Thyroid gland (tissue), 4 donors: ENCODE measurements at regions not wholly inside any gene's neighbourhood (a gene's known extent, or its start where the extent isn't known, plus 50 kb on each side); places are given as distances from the start of the nearest gene placed in this dataset.

Experiments
- DNase-seq, 2 donors: peaks; one replicate each; pipeline ENCODE4 v3.0.0-alpha.2; 2019
- H3K27ac ChIP-seq, 3 donors: fragments of 200-600 bp; sonication (generic); 1 replicate in 2 of 3; 2 replicates in 1 of 3; pipeline ENCODE4 v1.5.1; 2016 to 2019; ENCODE audit warnings: mild to moderate bottlenecking in 1 of 3, moderate library complexity in 1 of 3
- H3K27me3 ChIP-seq: fragments of 200-600 bp; sonication (generic); one replicate; pipeline ENCODE4 v1.5.1; 2019
- H3K36me3 ChIP-seq, 2 donors: fragments of 200-600 bp; sonication (generic); one replicate each; pipeline ENCODE4 v1.5.1; 2016 to 2019
- H3K4me1 ChIP-seq, 2 donors: fragments of 200-600 bp; sonication (generic); one replicate each; pipeline ENCODE4 v1.5.1; 2017 to 2019
- H3K4me3 ChIP-seq, 3 donors: fragments of 200-600 bp; sonication (generic); replicated peaks in 1 of 3; 1 replicate in 2 of 3; 2 replicates in 1 of 3; pipeline ENCODE4 v1.5.1; 2016; ENCODE audit warnings: mild to moderate bottlenecking in 1 of 3
- H3K9me3 ChIP-seq: fragments of 200-600 bp; sonication (generic); one replicate; pipeline ENCODE4 v1.5.1; 2017
- POLR2A ChIP-seq, 2 donors: fragments of 450-650 bp; IDR thresholded peaks; one replicate each; pipeline ENCODE4 v1.6.1; 2017; ENCODE audit warnings: antibody characterized with exemption in 2 of 2, mild to moderate bottlenecking in 2 of 2, moderate library complexity in 1 of 2
- WGBS, 2 donors: methylation state at CpG; one replicate each; pipeline ENCODE4 v1.1.5; 2017; 5-methylcytosine and 5-hydroxymethylcytosine counted together
- intact Hi-C: fragments of 100-400 bp; cut with DNase I; formaldehyde crosslinking; loops from one replicate; pipeline ENCODE4 v1.15.1; 2023
- TF ChIP-seq, protein P1 (sequence below), 6 experiments: fragments of 200-600 bp in 3 of 6; fragments of 450-650 bp in 3 of 6; sonication (generic) in 3 of 6; IDR thresholded peaks; one replicate each; pipeline ENCODE4 v1.5.1; 2016 to 2019; ENCODE audit warnings: antibody characterized with exemption in 6 of 6, mild to moderate bottlenecking in 2 of 6, inconsistent platforms in 1 of 6, moderate library complexity in 1 of 6

DNA sequence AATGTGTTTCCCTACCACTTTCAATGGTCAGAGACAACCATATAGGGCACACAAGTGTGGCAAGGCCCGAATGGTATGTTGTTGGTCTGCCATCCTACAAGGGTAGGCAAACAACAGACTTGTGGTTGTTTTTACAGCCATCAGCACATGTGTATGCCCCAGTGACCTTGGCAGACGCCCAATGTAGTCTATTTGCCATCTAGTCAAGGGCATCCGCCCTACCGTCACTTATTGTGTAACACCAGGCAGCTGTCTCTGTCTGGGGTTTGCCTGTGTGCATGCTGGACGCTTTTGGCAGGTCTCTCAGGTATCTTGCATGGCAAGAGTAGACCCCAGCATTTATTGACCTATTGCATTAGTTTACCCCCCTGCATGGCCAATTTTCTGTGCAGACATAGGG, 1145.5 kb upstream of the POU3F4 start:
- intact Hi-C loops, result no loop called here
- TF ChIP-seq POLR2A (IDR thresholded peaks at IDR 0.05), result no peak
- TF ChIP-seq, protein P1, sequence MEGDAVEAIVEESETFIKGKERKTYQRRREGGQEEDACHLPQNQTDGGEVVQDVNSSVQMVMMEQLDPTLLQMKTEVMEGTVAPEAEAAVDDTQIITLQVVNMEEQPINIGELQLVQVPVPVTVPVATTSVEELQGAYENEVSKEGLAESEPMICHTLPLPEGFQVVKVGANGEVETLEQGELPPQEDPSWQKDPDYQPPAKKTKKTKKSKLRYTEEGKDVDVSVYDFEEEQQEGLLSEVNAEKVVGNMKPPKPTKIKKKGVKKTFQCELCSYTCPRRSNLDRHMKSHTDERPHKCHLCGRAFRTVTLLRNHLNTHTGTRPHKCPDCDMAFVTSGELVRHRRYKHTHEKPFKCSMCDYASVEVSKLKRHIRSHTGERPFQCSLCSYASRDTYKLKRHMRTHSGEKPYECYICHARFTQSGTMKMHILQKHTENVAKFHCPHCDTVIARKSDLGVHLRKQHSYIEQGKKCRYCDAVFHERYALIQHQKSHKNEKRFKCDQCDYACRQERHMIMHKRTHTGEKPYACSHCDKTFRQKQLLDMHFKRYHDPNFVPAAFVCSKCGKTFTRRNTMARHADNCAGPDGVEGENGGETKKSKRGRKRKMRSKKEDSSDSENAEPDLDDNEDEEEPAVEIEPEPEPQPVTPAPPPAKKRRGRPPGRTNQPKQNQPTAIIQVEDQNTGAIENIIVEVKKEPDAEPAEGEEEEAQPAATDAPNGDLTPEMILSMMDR (IDR thresholded peaks at IDR 0.05), result no peak
- no peak overlapping the region for H3K4me3 ChIP-seq
- no peaks in the 10 kb centered on the region for H3K9me3 ChIP-seq
- 80 to 100% methylated on average over 1 of the region's 5 CpGs for WGBS, 2 donors
- no peaks in the 10 kb centered on the region for H3K27me3 ChIP-seq
- no peaks in the 10 kb centered on the region for H3K36me3 ChIP-seq
- H3K4me1 ChIP-seq, result no peaks in the 10 kb centered on the region
- peak; percentile 4 to 19 for DNase-seq
- H3K27ac ChIP-seq, result no peak overlapping the region

DNA sequence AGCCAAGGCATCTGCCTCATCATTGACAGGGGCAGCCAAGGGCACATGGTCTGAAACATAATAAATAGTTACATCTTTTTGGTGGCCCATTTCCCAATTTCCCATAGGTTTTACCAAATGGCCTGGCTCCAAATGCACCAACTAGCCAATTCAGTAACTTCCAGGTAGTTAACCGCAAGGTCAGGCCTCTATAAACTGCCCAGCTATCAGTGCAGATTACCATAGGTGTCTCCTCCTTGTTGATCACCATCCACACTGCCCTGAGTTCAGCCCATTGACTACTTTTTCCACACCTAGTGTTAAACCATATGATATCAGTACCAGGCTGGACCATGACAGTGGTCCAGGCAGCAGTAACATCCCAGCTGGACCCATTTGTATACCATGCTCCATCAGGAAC, 1145.1 kb upstream of the POU3F4 start:
- intact Hi-C loops, result no loop called here

DNA sequence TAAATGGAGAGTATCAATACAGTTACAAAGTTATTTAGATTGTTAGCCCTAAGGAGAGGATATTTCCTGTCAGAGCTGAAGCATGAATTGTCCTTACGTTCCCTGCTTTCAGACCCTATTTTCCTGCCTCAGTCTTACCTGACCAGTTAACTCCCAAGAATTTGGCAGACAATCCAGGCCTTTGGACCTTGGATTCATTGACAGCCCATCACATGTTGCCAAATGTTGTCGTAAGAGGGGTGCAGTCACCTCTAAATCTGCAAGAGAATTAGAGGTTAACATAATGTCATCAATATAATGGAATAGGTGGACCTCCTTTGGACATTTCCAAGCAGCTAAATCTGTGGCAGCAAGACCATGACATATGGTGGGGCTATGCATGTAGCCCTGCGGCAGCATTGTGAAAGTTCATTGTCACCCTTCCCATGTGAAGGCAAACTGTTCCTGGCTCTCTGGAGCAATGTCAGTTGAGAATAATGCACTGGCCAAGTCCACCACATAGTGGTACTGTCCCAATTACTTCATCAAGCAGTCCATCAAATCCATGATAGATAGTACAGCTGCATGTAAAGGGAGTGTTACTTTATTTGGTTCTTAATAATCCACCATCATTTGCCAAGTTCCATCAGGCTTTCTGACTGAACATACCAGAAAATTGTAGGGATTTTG, 1137.0 kb upstream of the POU3F4 start:
- intact Hi-C loops, result no loop called here
- Histone ChIP-seq H3K27me3 (no peaks in the 10 kb centered on the region), H3K36me3 (no peaks in the 10 kb centered on the region), H3K4me1 (no peaks in the 10 kb centered on the region), H3K9me3 (no peaks in the 10 kb centered on the region), H3K4me3 (no peak overlapping the region), H3K27ac (no peak overlapping the region)
- WGBS, 2 donors, result 92 to 93% methylated on average over 2 to 3 of the region's 3 CpGs
- DNase-seq, result no peak
- TF ChIP-seq POLR2A (IDR thresholded peaks at IDR 0.05), result no peak
- TF ChIP-seq, protein P1 (IDR thresholded peaks at IDR 0.05), result no peak

More for the DNA sequence above, 1145.1 kb upstream of the POU3F4 start:
- DNase-seq, result no peak
- no peak overlapping the region for H3K27ac ChIP-seq
- 80 to 100% methylated on average over 1 of the region's 1 CpG for WGBS, 2 donors
- no peaks in the 10 kb centered on the region for H3K27me3 ChIP-seq
- TF ChIP-seq POLR2A (IDR thresholded peaks at IDR 0.05), result no peak
- TF ChIP-seq, protein P1 (IDR thresholded peaks at IDR 0.05), result no peak
- no peaks in the 10 kb centered on the region for H3K36me3 ChIP-seq
- H3K9me3 ChIP-seq, result no peaks in the 10 kb centered on the region
- no peak overlapping the region for H3K4me3 ChIP-seq
- H3K4me1 ChIP-seq, result no peaks in the 10 kb centered on the region

DNA sequence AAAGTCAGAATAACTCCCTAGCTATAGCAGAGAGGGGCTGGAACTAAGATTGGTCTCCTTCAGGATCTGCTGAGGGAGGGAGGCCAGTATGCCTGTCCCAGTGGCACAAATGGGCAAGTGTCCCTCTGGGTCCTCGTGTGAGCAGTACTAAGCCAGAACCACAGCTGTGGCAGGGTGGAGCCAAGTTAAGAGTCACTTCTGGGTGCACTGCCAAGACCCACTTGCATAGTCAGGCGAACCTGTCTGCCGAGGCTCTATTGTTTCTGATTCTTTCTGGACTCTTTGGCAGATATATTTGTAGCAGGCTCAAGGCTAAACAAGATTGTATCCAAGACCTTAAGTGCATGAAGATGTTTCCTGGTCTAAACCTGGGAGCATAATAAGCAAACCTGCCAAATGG, 1123.7 kb upstream of the POU3F4 start:
- Histone ChIP-seq H3K36me3 (no peaks in the 10 kb centered on the region), H3K27ac (no peak overlapping the region), H3K27me3 (no peaks in the 10 kb centered on the region), H3K4me3 (no peak overlapping the region), H3K4me1 (peaks cover 0 to 4% of the 10 kb centered on the region in 2 donors), H3K9me3 (no peaks in the 10 kb centered on the region)
- peak; percentile 81 to 86 for DNase-seq
- no peak for TF ChIP-seq POLR2A (IDR thresholded peaks at IDR 0.05)
- TF ChIP-seq, protein P1 (IDR thresholded peaks at IDR 0.05), result no peak
- WGBS, 2 donors, result 0 to 53% methylated on average over 1 to 3 of the region's 3 CpGs
- intact Hi-C loops, result no loop called here

DNA sequence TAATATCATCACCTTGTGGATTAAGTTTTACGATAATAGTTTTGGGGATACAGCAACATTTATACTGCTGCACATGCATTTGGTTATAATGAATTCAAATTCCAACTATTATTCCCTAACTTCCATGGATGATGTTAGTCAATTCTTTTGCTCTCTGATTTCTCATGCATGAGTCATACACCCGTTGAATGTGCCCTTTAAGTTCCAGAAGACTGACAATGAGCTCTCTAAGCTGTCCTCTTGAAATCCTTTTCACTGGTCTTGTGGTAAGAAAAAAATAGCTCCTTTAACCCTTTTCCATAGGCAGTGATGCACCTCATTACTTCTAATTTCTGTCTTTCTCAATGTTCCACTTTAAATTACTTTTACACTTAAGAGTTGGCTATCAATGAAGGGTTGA, 1095.2 kb upstream of the POU3F4 start:
- Histone ChIP-seq H3K36me3 (no peaks in the 10 kb centered on the region), H3K27me3 (no peaks in the 10 kb centered on the region), H3K4me3 (no peak overlapping the region), H3K4me1 (no peaks in the 10 kb centered on the region), H3K9me3 (no peaks in the 10 kb centered on the region), H3K27ac (no peak overlapping the region)
- WGBS, 2 donors, result 42 to 65% methylated on average over 2 of the region's 2 CpGs
- no peak for DNase-seq
- intact Hi-C loops, result no loop called here
- no peak for TF ChIP-seq POLR2A (IDR thresholded peaks at IDR 0.05)
- TF ChIP-seq, protein P1 (IDR thresholded peaks at IDR 0.05), result no peak
